ENCODE measurements at regions not wholly inside any gene's neighbourhood (a gene's known extent, or its start where the extent isn't known, plus 50 kb on each side); places are given as distances from the start of the nearest gene placed in this dataset.

DNA sequence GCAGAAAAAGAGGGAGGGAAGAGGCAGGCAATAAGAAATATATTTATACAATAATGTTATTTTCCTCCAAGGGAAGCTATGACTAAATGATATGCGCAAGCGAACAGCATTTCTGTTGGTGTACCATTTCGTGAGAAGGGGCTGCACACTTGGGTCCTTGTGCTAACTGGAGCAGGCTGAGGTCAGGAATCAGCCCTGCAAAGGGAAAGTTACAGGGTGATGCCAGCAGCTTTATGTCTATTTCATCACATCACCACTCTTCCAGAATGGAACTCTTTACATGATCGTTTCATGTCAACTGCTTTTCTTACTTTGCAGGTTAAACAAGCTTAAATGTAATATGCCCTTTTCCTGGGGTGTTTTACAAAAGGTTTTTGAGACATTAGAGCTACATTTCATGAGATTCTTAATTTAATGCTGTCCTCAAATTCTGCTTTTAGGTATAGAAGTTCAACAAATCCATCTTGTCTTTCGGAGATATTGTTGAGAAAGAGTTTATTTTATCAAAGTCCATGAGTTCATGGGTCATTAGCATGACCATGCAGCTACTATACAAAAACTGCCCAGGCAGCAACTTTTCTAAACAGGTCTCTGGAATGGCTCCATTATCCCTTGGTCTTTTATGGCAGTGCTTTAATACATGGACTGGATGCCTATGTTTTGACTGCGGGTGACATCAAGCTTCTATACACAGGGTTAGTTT lies 443.8 kb downstream of the TENT5A start:
- H3K36me3 ChIP-seq, result no peaks in the 10 kb centered on the region
- H3K4me3 ChIP-seq, result no peak overlapping the region
- intact Hi-C loops (cut with DNase I), result no loop called here

DNA sequence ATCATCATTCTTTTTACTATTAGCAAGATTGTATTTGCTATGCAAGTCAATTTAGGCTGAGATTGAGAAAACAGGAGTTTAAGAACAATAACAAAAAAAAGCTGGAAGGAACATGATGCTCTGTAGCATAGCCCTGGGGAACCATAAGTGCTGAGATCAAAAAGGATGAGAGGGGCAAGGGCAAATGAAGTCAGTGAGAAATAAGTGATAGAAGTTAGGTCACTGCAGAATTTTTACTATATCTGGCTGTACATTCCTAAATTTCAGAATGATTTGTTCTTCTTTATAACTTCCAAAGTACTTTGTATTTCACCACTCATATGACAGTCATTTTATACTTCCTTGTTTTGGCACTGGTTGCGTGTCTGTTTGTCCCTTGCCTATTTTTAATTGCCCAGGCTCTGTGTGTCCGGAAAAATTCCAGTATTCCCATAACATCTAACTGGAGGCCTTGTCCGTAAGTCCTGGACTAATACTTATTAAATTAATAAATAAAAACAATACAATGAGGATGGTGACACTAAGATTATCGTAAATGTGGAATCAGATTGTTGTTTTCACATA lies 444.7 kb downstream of the TENT5A start:
- Histone ChIP-seq H3K9ac (ENCODE audit: low read depth in 2 of 2, low read length in 2 of 2) (no peak overlapping the region), H3K36me3 (no peaks in the 10 kb centered on the region), H3K27ac (no peak overlapping the region), H3K4me1 (no peaks in the 10 kb centered on the region), H3K4me3 (no peak overlapping the region), H3K27me3 (no peaks in the 10 kb centered on the region), H3K9me3 (no peaks in the 10 kb centered on the region)
- TF ChIP-seq, protein P1, sequence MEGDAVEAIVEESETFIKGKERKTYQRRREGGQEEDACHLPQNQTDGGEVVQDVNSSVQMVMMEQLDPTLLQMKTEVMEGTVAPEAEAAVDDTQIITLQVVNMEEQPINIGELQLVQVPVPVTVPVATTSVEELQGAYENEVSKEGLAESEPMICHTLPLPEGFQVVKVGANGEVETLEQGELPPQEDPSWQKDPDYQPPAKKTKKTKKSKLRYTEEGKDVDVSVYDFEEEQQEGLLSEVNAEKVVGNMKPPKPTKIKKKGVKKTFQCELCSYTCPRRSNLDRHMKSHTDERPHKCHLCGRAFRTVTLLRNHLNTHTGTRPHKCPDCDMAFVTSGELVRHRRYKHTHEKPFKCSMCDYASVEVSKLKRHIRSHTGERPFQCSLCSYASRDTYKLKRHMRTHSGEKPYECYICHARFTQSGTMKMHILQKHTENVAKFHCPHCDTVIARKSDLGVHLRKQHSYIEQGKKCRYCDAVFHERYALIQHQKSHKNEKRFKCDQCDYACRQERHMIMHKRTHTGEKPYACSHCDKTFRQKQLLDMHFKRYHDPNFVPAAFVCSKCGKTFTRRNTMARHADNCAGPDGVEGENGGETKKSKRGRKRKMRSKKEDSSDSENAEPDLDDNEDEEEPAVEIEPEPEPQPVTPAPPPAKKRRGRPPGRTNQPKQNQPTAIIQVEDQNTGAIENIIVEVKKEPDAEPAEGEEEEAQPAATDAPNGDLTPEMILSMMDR (IDR thresholded peaks at IDR 0.05), result no peak
- intact Hi-C loops (cut with DNase I), result no loop called here
- DNase-seq, result no peak

More for the DNA sequence above, 443.8 kb downstream of the TENT5A start:
- Histone ChIP-seq H3K9ac (ENCODE audit: low read depth in 2 of 2, low read length in 2 of 2) (no peak overlapping the region), H3K4me1 (no peaks in the 10 kb centered on the region), H3K27ac (no peak overlapping the region), H3K9me3 (no peaks in the 10 kb centered on the region), H3K27me3 (no peaks in the 10 kb centered on the region)
- TF ChIP-seq, protein P1 (IDR thresholded peaks at IDR 0.05), result no peak
- no peak for DNase-seq

GRCh38 chr6:81304466-81304865 lies 448.0 kb downstream of the TENT5A start:
- no peak overlapping the region for H3K4me3 ChIP-seq
- no peaks in the 10 kb centered on the region for H3K9me3 ChIP-seq
- H3K27ac ChIP-seq, result no peak overlapping the region
- no peaks in the 10 kb centered on the region for H3K4me1 ChIP-seq
- TF ChIP-seq, protein P1 (IDR thresholded peaks at IDR 0.05), result no peak
- no peaks in the 10 kb centered on the region for H3K36me3 ChIP-seq
- DNase-seq, result no peak
- intact Hi-C loops (cut with DNase I), result no loop called here
- H3K9ac ChIP-seq (ENCODE audit: low read depth in 2 of 2, low read length in 2 of 2), result no peak overlapping the region
- H3K27me3 ChIP-seq, result no peaks in the 10 kb centered on the region

- Histone ChIP-seq H3K9ac (ENCODE audit: low read depth in 2 of 2, low read length in 2 of 2) (no peak overlapping the region), H3K27ac (no peak overlapping the region), H3K27me3 (no peaks in the 10 kb centered on the region), H3K4me1 (no peaks in the 10 kb centered on the region), H3K4me3 (no peak overlapping the region), H3K9me3 (no peaks in the 10 kb centered on the region), H3K36me3 (no peaks in the 10 kb centered on the region)
- TF ChIP-seq, protein P1 (IDR thresholded peaks at IDR 0.05), result no peak
- intact Hi-C loops (cut with DNase I), result no loop called here
- no peak for DNase-seq
These were observed 451.5 kb downstream of the TENT5A start for GRCh38 chr6:81300961-81301360.

DNA sequence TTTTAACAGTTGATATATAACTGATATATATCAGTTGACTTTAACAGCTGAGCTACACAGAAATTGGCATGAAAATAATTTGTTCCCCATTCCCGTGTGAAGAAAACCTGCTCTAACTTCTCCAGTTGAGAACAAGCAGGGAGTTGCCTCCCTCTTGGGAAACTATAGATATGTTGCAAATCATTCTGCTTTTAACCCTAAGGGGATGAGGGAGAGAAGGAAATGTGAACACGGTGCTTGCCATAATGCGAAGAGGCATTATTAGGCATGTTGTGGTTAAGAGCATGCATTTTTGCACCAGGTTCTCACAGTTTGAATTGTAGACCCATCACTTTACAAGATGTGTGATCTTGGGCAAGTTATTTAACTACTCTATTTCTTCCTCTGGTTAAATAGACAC lies 453.7 kb downstream of the TENT5A start:
- Histone ChIP-seq H3K4me3 (no peak overlapping the region), H3K27me3 (no peaks in the 10 kb centered on the region), H3K9me3 (no peaks in the 10 kb centered on the region), H3K4me1 (no peaks in the 10 kb centered on the region), H3K36me3 (no peaks in the 10 kb centered on the region), H3K27ac (no peak overlapping the region), H3K9ac (ENCODE audit: low read depth in 2 of 2, low read length in 2 of 2) (no peak overlapping the region)
- TF ChIP-seq, protein P1 (IDR thresholded peaks at IDR 0.05), result no peak
- intact Hi-C loops (cut with DNase I), result no loop called here
- DNase-seq, result no peak
